Muscle of leg (tissue), 3 donors: ENCODE measurements at regions not wholly inside any gene's neighbourhood (a gene's known extent, or its start where the extent isn't known, plus 50 kb on each side); places are given as distances from the start of the nearest gene placed in this dataset.

ENCODE experiments used
- DNase-seq: peaks from one replicate; pipeline ENCODE4 v3.0.0; 2013
- H3K27ac ChIP-seq: one replicate; pipeline ENCODE4 v1.5.1; 2013; ENCODE audit warnings: mild to moderate bottlenecking, low read length, control low read depth
- H3K27me3 ChIP-seq: one replicate; pipeline ENCODE4 v1.6.1; 2013; ENCODE audit warnings: low read length; ENCODE audit not compliant: control insufficient read depth, insufficient read depth
- H3K36me3 ChIP-seq: one replicate; pipeline ENCODE4 v1.6.1; 2013; ENCODE audit warnings: low read length; ENCODE audit not compliant: control insufficient read depth, insufficient read depth
- H3K4me1 ChIP-seq: one replicate; pipeline ENCODE4 v1.6.1; 2013; ENCODE audit warnings: low read length; ENCODE audit not compliant: control insufficient read depth, insufficient read depth
- H3K4me3 ChIP-seq: one replicate; pipeline ENCODE4 v1.5.1; 2013; ENCODE audit warnings: low read length, control low read depth
- H3K9me3 ChIP-seq: replicated peaks from 2 replicates; pipeline ENCODE4 v1.6.1; 2013; ENCODE audit warnings: low read depth, low read length; ENCODE audit not compliant: control insufficient read depth
- WGBS: methylation state at CpG from one replicate; pipeline ENCODE4 v1.1.5; 2013; ENCODE audit warnings: missing lambda C conversion rate; ENCODE audit not compliant: insufficient coverage; 5-methylcytosine and 5-hydroxymethylcytosine counted together

GRCh38 chr6:168774381-168774780, 333.4 kb downstream of the SMOC2 start:
- no peak overlapping the region for H3K27ac ChIP-seq
- H3K9me3 ChIP-seq: peaks cover 9% of the 10 kb centered on the region
- H3K4me1 ChIP-seq: peaks cover 7% of the 10 kb centered on the region
- no peak for DNase-seq
- H3K36me3 ChIP-seq: no peaks in the 10 kb centered on the region
- peaks cover 3% of the 10 kb centered on the region for H3K27me3 ChIP-seq
- H3K4me3 ChIP-seq: no peak overlapping the region

GRCh38 chr6:168773788-168774187, 332.8 kb downstream of the SMOC2 start:
- Histone ChIP-seq H3K27me3 (peaks cover 3% of the 10 kb centered on the region), H3K4me1 (peaks cover 7% of the 10 kb centered on the region), H3K4me3 (no peak overlapping the region), H3K36me3 (no peaks in the 10 kb centered on the region), H3K9me3 (peaks cover 9% of the 10 kb centered on the region), H3K27ac (no peak overlapping the region)
- no peak for DNase-seq

- 0% methylated on average over 1 of the region's 1 CpG for WGBS
- no peaks in the 10 kb centered on the region for H3K27me3 ChIP-seq
- H3K36me3 ChIP-seq: no peaks in the 10 kb centered on the region
- no peaks in the 10 kb centered on the region for H3K4me1 ChIP-seq
- H3K4me3 ChIP-seq: no peak overlapping the region
- no peak overlapping the region for H3K27ac ChIP-seq
- peak; percentile 78 for DNase-seq
- no peaks in the 10 kb centered on the region for H3K9me3 ChIP-seq
Observed at GRCh38 chr6:168765752-168766151, 324.8 kb downstream of the SMOC2 start.

GRCh38 chr6:168756009-168756634, 315.1 kb downstream of the SMOC2 start:
- no CpG with 5 or more reads among the region's 3 CpGs for WGBS
- Histone ChIP-seq H3K4me3 (no peak overlapping the region), H3K27ac (no peak overlapping the region), H3K4me1 (peaks cover 2% of the 10 kb centered on the region), H3K9me3 (no peaks in the 10 kb centered on the region), H3K36me3 (no peaks in the 10 kb centered on the region), H3K27me3 (no peaks in the 10 kb centered on the region)
- peak; percentile 74 for DNase-seq

- DNase-seq: no peak
- H3K27ac ChIP-seq: no peak overlapping the region
- no CpG with 5 or more reads among the region's 1 CpG for WGBS
Observed at GRCh38 chr6:168746643-168747042, 305.7 kb downstream of the SMOC2 start.

GRCh38 chr6:168746013-168746412, 305.0 kb downstream of the SMOC2 start:
- H3K27ac ChIP-seq: no peak overlapping the region
- H3K9me3 ChIP-seq: no peaks in the 10 kb centered on the region
- H3K36me3 ChIP-seq: no peaks in the 10 kb centered on the region
- 88% methylated on average over 1 of the region's 3 CpGs for WGBS
- H3K4me1 ChIP-seq: peaks cover 5% of the 10 kb centered on the region
- no peak overlapping the region for H3K4me3 ChIP-seq
- no peaks in the 10 kb centered on the region for H3K27me3 ChIP-seq
- DNase-seq: no peak

More at GRCh38 chr6:168746643-168747042, 305.7 kb downstream of the SMOC2 start:
- Histone ChIP-seq H3K4me3 (no peak overlapping the region), H3K4me1 (peaks cover 5% of the 10 kb centered on the region), H3K27me3 (no peaks in the 10 kb centered on the region), H3K36me3 (no peaks in the 10 kb centered on the region), H3K9me3 (no peaks in the 10 kb centered on the region)

- no CpG with 5 or more reads among the region's 3 CpGs for WGBS
- no peak for DNase-seq
- Histone ChIP-seq H3K4me1 (peaks cover 5% of the 10 kb centered on the region), H3K4me3 (no peak overlapping the region), H3K36me3 (no peaks in the 10 kb centered on the region), H3K9me3 (peaks cover 2% of the 10 kb centered on the region), H3K27ac (no peak overlapping the region), H3K27me3 (no peaks in the 10 kb centered on the region)
Observed at GRCh38 chr6:168744861-168745260, 303.9 kb downstream of the SMOC2 start.

- Histone ChIP-seq H3K27me3 (no peaks in the 10 kb centered on the region), H3K4me1 (peaks cover 5% of the 10 kb centered on the region), H3K36me3 (no peaks in the 10 kb centered on the region), H3K27ac (no peak overlapping the region), H3K4me3 (no peak overlapping the region), H3K9me3 (peaks cover 7% of the 10 kb centered on the region)
- DNase-seq: peak; percentile 69
- 60% methylated on average over 15 of the region's 23 CpGs for WGBS
Observed at GRCh38 chr6:168741942-168742782, 301.2 kb downstream of the SMOC2 start.

- 90% methylated on average over 2 of the region's 3 CpGs for WGBS
- H3K36me3 ChIP-seq: no peaks in the 10 kb centered on the region
- no peak for DNase-seq
- H3K4me1 ChIP-seq: peaks cover 5% of the 10 kb centered on the region
- H3K9me3 ChIP-seq: peaks cover 9% of the 10 kb centered on the region
- no peak overlapping the region for H3K4me3 ChIP-seq
- no peak overlapping the region for H3K27ac ChIP-seq
- H3K27me3 ChIP-seq: no peaks in the 10 kb centered on the region
Observed at GRCh38 chr6:168741305-168741704, 300.3 kb downstream of the SMOC2 start.

GRCh38 chr6:168739381-168739780, 298.4 kb downstream of the SMOC2 start:
- Histone ChIP-seq H3K9me3 (peaks cover 9% of the 10 kb centered on the region), H3K27ac (no peak overlapping the region), H3K27me3 (no peaks in the 10 kb centered on the region), H3K4me1 (peaks cover 5% of the 10 kb centered on the region), H3K36me3 (no peaks in the 10 kb centered on the region), H3K4me3 (no peak overlapping the region)
- DNase-seq: no peak
- no CpG with 5 or more reads among the region's 2 CpGs for WGBS
